Left ventricle myocardium inferior (tissue), 1 donor: ENCODE measurements at regions not wholly inside any gene's neighbourhood (a gene's known extent, or its start where the extent isn't known, plus 50 kb on each side); places are given as distances from the start of the nearest gene placed in this dataset.

Source experiments
- DNase-seq: peaks from one replicate; pipeline ENCODE4 v3.0.0-alpha.2; 2020
- H3K27ac ChIP-seq: fragments of 200-600 bp; replicated peaks from 2 replicates; pipeline ENCODE4 v1.8.0; 2021
- H3K27me3 ChIP-seq: fragments of 200-600 bp; 2 replicates; pipeline ENCODE4 v1.8.0; 2021; ENCODE audit warnings: low read depth
- H3K36me3 ChIP-seq: fragments of 200-600 bp; 2 replicates; pipeline ENCODE4 v1.8.0; 2021
- H3K4me1 ChIP-seq: fragments of 200-600 bp; 2 replicates; pipeline ENCODE4 v1.8.0; 2021
- H3K4me3 ChIP-seq: fragments of 200-600 bp; 2 replicates; pipeline ENCODE4 v1.8.0; 2021; ENCODE audit warnings: mild to moderate bottlenecking, moderate library complexity
- H3K9me3 ChIP-seq: fragments of 200-600 bp; replicated peaks from 2 replicates; pipeline ENCODE4 v1.8.0; 2021
- CTCF ChIP-seq: fragments of 200-600 bp; IDR thresholded peaks from 2 replicates; pipeline ENCODE4 v1.8.0; 2021; ENCODE audit warnings: antibody characterized with exemption, mild to moderate bottlenecking, borderline replicate concordance
- intact Hi-C: fragments of 100-400 bp; cut with micrococcal nuclease; formaldehyde crosslinking; loops from one replicate; pipeline ENCODE4 v1.11.0; 2022
- donor health status: DM: no; HTN: yes; CAD: no; lungs with severe emphysema.

- no peak for DNase-seq
- H3K27me3 ChIP-seq: peaks cover 48% of the 10 kb centered on the region
- no peaks in the 10 kb centered on the region for H3K36me3 ChIP-seq
- no peak overlapping the region for H3K4me3 ChIP-seq
- intact Hi-C loops: no loop called here
- no peaks in the 10 kb centered on the region for H3K4me1 ChIP-seq
- H3K9me3 ChIP-seq: no peaks in the 10 kb centered on the region
- no peak overlapping the region for H3K27ac ChIP-seq
- TF ChIP-seq CTCF: no peak
Observed at GRCh38 chr12:125989696-125990095, 924.5 kb downstream of the AACS start.

GRCh38 chr12:125996443-125996842, 931.2 kb downstream of the AACS start:
- Histone ChIP-seq H3K9me3 (no peaks in the 10 kb centered on the region), H3K4me1 (no peaks in the 10 kb centered on the region), H3K36me3 (no peaks in the 10 kb centered on the region), H3K27me3 (peaks cover 8% of the 10 kb centered on the region), H3K27ac (no peak overlapping the region), H3K4me3 (no peak overlapping the region)
- TF ChIP-seq CTCF: no peak
- intact Hi-C loops: no loop called here
- DNase-seq: no peak

GRCh38 chr12:125999628-126000027, 934.4 kb downstream of the AACS start:
- DNase-seq: no peak
- H3K4me3 ChIP-seq: no peak overlapping the region
- no peaks in the 10 kb centered on the region for H3K4me1 ChIP-seq
- H3K36me3 ChIP-seq: no peaks in the 10 kb centered on the region
- H3K27me3 ChIP-seq: no peaks in the 10 kb centered on the region
- peaks cover 24% of the 10 kb centered on the region for H3K9me3 ChIP-seq
- intact Hi-C loops: no loop called here
- no peak for TF ChIP-seq CTCF
- H3K27ac ChIP-seq: no peak overlapping the region

- DNase-seq: no peak
- Histone ChIP-seq H3K36me3 (no peaks in the 10 kb centered on the region), H3K4me3 (no peak overlapping the region), H3K9me3 (peaks cover 53% of the 10 kb centered on the region), H3K4me1 (no peaks in the 10 kb centered on the region), H3K27ac (no peak overlapping the region), H3K27me3 (no peaks in the 10 kb centered on the region)
- intact Hi-C loops: no loop called here
- no peak for TF ChIP-seq CTCF
Observed at GRCh38 chr12:126019385-126019784, 954.1 kb downstream of the AACS start.

GRCh38 chr12:126021675-126022074, 956.4 kb downstream of the AACS start:
- no peaks in the 10 kb centered on the region for H3K4me1 ChIP-seq
- H3K27ac ChIP-seq: no peak overlapping the region
- peaks cover 35% of the 10 kb centered on the region for H3K9me3 ChIP-seq
- H3K27me3 ChIP-seq: no peaks in the 10 kb centered on the region
- intact Hi-C loops: no loop called here
- no peaks in the 10 kb centered on the region for H3K36me3 ChIP-seq
- TF ChIP-seq CTCF: no peak
- no peak overlapping the region for H3K4me3 ChIP-seq
- DNase-seq: no peak

- H3K27me3 ChIP-seq: no peaks in the 10 kb centered on the region
- no peak for DNase-seq
- no peak overlapping the region for H3K27ac ChIP-seq
- no peaks in the 10 kb centered on the region for H3K4me1 ChIP-seq
- H3K4me3 ChIP-seq: no peak overlapping the region
- H3K9me3 ChIP-seq: no peaks in the 10 kb centered on the region
- no peaks in the 10 kb centered on the region for H3K36me3 ChIP-seq
- TF ChIP-seq CTCF: no peak
- intact Hi-C loops: no loop called here
Observed at GRCh38 chr12:126027825-126028224, 962.6 kb downstream of the AACS start.
